NCI-H1092 (cell line): ENCODE measurements at regions not wholly inside any gene's neighbourhood (a gene's known extent, or its start where the extent isn't known, plus 50 kb on each side); places are given as distances from the start of the nearest gene placed in this dataset.
"Not testable (repeated sequence)": the region's sequence is repeated elsewhere in the genome, so short reads cannot be mapped to it uniquely, and the experiment has no call there.

Experiments
- DNase-seq: peaks from one replicate; lab custom pipeline; 2025; lab: John Stamatoyannopoulos, UW

DNA sequence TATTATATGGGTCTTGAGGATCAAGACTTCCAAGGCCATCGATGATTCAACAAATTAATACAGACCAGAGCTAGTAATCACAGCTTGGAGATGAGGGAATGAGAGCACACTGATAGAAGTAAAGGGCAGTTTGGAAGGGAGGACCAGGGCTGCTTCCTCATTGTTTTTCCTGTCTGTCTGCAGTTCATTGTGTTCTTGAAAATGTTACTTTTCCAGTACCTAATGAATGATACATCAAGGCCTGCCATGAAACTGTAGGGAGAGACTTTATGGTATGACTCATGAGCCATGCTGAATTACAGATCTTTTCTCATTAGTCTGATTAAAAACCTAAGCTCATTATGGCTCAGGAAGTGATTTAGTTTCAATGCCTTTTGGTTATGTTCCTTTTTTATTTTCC lies 855.6 kb downstream of the KCNA4 start:
- DNase-seq: no peak

DNA sequence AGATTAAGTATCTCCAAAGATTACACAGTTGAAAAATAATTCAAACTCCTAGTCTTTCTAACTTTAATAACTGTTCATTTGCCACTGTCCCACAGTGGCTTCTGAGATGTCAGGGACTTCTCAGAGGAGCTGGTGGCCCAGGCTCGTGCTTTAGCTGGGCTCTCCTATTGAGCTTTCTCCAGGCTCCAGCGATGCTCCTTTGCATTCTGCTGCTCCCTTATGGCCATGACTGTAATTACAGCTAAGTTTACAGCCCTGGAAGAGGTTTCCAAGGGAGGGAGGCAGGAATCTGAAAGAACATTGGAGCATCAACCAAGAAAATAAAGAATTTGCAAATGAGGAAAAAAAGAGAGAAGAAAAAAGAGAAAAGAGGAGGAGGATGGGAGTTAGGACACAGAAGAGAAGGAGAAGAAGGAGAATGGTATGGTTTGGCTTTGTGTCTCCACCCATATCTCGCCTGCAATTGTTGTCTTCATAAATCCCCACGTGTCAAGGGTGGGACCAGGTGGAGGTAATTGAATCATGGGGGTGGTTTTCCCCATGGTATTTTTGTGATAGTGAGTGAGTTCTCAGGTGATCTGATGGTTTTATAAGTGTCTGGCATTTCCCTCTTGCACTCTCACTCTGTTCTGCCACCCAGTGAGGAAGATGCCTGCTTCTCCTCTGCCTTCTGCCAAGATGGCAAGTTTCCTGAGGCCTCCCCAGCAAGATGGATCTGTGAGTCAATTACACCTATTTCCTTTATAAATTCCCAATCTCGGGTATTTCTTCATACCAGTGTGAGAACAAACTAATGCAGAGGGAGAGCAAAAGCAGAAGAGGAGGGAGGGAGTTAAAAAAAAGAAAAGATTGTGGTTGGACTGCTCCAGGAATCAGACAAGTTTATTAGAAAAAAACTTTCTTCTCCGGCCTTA lies 857.0 kb downstream of the KCNA4 start:
- peak; percentile 7 for DNase-seq

DNA sequence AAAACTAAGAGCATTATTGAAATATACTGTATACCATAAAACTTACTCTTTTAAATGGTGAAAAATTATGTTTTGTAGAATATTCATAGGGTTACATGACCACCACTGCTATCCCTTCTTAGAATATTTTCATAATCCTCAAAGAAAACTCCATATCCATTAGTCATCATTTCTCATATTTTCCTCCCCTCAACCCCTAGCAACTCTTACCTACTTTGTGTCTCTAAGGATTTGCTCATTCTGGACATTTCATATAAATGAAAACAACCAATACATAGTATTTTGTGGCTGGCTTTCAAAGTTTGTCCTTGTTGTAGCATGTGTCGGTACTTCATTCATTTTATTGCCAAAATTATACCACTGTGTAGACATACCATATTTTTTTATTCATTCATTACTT lies 863.8 kb downstream of the KCNA4 start:
- DNase-seq: no peak

DNA sequence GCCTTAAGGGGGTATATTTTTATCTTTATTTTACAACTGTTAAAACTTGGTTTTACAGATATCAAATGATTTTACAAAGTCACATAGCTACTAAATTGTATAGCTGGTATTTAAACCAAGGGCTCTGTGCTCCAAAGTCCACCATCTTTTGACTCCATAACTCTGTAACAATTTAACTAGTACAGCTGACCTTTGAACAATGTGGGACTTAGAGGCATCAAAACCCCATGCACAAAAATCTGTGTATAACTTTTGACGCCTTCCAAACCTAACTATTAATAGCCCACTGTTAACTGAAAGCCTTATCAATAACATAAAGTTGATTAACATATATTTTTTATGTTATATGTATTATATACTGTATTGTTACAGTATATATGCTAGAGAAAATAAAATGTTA lies 874.3 kb downstream of the KCNA4 start:
- not testable (repeated sequence) for DNase-seq

DNA sequence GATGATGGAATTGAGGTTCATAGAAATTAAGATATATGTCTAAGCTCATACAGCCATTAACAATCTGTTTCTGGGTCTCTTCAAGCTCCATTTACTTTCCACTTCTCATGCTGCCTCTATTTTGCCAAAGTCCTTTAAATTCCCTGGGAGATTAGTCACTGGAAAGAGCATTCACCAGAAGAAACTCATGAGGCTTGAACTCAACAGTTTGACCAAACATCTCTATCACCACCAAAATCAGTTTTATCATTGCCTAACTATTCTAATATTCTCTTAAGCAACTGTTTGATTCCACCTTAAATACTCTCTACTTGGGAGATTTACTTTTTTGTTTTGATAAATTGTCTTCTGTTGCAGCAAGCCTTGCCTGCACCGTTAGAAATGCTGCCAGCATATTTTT lies 881.3 kb downstream of the KCNA4 start:
- no peak for DNase-seq

DNA sequence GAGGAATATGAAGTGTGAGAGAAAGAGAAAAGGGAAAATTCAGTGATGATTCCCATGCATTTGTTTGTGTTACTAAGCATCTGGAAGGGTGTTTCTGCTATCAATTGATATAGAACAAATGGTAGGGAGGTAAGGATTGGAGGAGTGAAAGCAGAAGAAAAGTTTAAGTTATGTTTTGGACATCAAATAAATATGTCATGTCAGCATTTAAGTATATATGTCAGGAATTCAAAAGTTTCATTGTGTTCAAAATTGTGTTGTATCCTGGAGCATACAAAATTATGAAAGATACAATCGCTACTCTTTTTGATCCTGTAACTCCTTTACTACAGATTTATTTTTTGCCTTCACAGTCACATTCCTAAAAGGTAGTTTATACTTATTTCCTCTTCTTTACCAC lies 885.8 kb downstream of the KCNA4 start:
- no peak for DNase-seq

DNA sequence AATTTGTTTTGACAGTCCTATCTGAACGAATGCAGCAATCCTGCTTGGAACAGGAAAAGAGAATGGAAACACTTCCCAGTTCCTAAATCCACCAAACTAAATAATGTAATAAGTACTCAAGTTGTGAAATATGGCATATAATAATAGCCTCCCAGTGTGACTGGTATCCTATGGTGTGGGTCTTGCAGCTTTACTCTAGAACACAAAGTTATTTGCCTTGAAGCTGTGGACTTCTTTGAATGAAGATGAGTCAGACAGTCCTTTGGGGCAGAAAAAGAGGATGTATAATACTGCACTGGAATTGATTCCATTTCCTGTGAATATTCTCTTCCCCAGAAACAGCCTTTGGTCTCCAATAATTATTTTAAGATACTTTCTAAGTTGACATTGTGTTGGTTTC lies 887.0 kb downstream of the KCNA4 start:
- no peak for DNase-seq

DNA sequence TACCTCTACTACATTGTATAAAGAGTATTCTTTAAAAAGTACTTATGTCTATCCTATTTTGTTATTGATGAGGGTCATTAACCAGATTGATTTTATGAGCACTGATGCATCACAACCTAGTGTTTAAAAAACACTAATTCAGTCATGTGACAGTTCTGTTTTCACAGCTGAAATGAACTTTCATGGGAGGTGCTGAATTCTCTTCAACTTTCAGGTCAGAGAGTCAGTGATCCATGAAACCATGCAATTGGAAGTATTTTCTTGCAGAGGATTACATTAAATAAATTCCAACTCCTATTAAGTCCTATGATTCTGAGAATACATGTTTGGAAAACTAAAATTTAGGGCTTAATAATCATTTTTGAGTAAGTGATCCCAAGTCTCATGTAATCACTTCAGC lies 889.4 kb downstream of the KCNA4 start:
- no peak for DNase-seq

DNA sequence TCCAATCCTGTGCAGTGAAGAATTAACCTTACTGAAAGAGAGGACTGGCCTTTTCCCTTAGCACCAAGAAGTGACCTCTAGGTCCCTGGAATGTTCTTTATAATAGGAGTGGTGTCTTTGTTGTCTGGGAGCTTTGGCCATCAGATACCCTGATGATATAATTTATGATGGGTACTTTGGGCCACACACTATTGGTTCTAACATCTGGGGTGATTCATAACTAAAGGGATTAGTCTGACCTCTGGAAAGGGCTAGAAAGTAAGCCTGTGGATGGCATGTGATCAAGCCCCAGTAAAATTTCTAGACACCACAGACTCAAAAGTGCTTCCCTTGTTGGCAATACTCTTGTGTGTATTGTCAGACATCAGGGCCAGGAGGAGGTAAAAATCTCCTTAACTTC lies 891.2 kb downstream of the KCNA4 start:
- DNase-seq: no peak

DNA sequence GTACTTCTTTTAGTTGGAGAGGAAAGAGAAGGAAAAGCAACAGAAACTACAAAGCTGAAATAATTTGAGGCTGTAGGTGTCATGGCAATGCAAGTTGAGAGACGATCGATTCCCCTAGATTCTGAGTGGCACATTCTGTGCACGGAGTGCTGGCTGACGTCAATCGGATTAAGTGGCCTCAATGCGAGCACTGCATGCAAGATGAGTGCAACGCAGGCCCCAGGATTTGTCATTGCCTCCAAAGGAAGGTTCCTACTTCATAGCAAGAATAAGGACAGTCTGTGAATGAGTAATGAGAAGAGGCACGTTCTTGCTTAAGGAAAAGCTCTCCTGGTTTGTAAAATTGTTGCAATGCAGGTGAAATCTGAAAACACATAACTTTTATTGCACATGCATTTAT lies 892.4 kb downstream of the KCNA4 start:
- no peak for DNase-seq

DNA sequence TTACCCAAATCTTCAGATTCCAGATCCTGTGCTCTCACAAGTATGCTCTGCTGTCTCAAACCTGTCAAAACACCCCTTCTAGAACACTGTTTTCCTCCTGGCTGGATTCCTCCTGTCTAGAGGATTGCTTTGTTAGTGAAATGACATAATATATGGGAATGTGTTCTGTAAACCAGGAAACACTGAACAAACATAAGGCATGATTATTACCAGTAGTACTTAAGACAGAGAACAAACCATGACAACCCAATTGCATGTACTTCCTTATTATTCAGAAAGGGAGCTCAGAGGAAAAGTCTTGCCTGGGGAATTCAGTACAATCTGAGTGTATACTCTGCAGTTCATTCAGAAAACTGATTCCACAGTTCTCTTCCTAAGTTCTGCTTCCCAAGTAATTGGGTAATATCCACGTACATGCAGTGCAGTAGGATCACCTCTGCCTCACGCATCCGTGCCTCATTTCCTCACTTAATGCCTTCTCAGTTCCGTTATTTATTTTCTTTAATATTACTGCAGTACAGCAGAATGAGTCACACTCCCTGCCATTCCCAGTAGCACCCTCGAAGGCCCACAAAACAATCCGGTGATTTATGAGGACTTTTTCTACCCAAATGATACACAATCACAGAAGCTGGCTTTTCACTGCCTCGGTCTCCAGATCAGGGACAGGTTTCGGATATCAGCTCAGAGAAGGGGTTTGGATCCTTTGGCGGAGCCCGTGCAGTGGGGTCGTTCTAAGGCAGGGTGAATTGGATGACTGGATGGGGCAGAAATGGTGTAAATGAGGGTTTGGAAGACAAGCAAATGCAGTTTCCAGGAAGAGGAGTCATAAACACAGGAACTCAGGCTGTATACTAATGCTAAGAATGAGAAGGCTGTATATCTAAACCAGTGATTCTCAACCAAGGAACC lies 896.9 kb downstream of the KCNA4 start:
- no peak for DNase-seq

DNA sequence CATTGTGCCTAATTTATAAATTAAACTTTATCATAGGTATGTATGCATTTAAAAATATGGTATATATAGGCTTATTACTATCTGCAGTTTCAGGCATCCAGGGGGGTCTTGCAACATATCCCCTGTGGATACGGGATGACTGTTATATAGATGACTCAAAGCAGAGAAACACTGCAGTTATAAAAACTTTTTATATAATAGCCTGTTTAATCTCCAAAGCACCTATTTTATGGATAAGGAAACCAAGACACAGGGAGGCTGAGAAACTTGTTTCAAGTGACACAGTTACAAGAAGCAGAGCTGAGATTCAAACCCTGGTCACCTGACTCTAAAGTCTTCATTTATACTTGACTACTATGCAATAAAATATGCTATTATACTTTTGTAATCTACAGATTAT lies 897.7 kb downstream of the KCNA4 start:
- no peak for DNase-seq

DNA sequence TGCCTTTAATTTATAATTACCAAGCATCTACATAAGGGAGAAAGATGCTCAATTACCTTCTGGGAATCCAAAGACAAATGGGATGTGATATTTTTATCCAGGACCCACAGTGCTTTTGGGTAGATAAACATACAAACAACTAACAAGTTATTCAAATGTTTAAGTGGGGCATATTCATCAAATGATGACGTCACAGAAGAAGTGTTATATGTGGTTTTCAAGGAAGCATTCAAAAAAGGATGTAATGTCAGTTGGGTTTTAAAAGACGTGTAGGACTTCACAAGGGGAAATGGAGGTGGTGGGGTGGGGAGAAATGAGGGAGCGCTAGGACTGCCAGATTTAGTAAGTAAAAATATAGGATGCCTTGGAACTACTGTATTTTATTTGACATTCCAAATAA lies 915.9 kb downstream of the KCNA4 start:
- no peak for DNase-seq

DNA sequence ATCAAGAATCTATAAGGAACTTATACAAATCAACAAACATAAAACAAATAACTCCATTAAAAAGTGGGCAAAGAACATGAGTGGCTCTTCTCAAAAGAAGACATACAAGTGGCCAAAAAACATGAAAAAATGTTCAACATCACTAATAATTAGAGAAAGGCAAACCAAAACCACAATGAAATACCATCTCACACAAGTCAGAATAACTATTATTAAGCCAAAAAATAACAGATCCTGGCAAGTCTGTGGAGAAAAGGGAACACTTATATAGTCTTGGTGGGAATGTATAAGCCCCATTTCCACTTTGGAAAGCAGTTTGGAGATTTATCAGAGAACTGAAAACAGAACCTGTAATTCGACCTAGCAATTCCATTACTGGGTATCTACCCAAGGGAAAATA lies 921.0 kb downstream of the KCNA4 start:
- no peak for DNase-seq

DNA sequence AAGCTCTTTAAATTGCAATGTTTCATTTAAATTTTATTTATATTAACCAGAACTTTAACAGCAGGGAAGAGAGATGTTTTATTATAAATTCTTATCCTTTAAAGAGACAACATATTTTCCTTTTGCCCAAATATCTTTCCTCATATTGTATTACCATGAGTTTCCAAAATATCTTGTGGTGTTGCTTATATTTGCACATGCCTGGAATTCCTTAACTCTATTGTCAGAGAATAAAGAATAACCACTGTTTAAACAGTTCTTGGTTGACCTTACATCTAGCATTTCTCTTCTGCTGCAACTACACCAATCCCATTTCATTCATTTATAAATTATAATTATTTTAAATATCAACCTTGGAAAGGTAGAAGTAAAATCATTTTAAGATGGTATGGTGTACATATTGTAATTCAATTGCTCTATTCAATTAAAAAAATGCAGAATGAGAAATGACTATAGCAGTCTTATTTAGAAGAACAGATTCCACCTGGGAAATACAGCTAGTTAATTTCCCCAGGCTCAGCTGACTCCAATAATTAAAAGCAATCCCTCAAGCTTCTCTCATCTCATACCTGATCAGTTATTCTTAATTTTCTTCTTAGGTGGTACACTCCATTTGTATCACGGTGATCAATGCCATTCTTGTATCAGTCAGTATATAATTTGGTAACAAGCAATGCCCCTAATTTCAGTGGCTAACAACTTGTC lies 923.3 kb downstream of the KCNA4 start:
- DNase-seq: no peak

DNA sequence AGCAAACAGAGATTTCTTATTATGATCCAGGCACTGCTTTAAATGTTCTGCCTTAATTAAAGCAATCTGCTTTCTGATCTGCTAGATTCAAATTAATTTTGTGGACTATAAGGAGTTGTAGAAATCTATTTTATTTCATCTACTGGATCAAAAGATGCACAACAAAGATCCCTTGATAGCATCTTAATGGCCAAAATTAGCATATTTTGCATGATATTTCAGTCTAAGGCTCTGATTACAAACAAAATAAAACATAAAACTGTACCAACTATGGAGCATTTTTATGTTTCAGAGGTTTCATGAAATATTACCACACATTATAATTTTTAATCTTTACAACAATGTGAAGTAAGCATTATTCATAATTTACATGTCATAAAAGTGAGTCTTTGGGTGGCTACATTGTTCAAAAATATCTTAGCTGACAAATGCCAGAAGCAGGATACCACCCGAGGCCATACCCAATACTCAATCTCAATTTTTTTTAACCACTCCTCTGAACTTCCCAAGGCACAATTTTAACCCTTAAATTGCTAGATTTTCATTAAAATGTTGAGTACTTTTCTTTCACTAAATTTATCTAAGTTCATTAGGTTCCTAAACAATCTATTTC lies 929.5 kb downstream of the KCNA4 start:
- no peak for DNase-seq

DNA sequence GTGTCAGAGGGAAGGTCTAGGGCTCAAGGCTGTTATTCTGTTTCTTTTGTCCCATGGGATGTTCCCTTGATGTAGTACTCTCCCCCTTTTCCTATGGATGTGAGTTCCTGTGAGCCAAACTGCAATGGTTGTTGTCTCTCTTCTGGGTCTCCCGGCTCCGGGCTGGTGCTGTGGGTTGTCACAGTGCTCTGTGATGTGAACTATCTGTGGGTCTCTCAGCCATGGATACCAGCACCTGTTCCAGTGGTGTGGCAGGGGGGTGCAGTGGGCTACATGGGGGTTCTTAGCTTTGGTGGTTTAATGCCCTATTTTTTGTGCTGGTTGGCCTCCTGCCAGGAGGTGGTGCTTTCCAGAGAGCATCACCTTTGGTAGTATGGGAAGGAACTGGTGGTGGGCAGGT lies 941.1 kb downstream of the KCNA4 start:
- DNase-seq: no peak

DNA sequence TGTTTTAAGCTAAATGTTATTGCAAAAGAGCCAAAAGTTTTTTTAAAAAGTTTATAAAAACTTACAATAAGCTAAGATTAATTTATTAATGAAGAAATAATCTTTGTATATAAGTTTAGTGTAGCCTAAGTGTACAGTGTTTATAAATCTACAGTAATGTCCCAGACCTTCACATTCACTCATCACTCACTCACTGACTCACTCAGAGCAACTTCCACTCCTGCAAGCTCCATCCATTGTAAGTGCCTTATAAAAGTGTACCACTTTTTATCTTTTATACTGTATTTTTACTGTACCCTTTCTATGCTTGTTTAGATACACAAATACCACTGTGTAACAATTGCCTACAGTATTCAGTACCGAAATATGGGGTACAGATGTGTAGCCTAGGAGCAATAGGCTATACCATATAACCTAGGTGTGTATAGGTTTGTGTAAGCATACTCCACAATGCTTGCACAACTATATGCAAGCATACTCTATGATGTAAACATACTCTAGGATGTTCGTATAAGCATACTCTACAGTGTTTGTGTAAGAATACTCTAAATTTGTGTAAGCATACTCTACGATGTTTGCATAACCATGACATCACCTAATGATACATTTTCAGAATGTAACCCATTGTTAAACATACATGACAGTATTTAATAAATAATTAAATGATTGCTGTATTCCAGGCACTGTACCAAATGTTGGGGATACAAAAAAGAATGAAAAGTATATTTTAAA lies 953.0 kb downstream of the KCNA4 start:
- DNase-seq: no peak

DNA sequence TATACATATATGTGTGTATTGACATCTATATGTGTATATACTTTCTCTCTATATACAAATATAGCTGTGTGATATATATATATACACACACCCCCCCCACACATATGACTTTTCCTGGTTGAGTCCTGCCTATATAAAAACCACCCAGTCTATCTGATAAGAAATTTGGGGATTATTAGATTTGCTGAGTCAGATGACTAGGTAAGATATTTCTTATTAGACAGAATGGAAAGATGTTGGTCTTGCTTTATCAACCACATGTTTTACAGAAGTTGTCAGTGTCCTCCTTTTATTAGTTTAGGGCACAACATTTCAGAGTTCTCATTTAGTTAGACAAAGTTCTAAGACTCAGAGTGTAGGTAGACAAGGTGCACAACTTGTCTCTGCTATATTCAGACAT lies 953.3 kb downstream of the METTL15 start:
- no peak for DNase-seq

DNA sequence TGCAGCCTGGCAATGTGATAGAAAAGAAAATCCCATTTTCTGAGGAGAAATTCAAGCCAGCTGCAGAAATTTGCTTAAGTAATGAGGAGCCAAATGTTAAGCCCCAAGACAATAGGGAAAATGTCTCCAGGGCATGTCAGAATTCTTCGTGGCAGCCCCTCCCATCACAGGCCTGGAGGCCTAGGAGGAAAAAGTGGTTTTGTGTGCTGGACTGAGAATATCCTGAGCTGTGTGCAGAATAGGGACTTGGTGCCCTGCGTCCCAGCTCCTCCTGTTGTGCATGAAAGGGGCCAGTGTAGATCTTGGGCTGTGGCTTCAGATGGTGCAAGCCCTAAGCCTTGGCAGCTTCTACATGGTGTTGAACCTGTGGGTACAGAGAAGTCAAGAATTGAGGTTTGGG lies 948.3 kb downstream of the METTL15 start:
- not testable (repeated sequence) for DNase-seq

DNA sequence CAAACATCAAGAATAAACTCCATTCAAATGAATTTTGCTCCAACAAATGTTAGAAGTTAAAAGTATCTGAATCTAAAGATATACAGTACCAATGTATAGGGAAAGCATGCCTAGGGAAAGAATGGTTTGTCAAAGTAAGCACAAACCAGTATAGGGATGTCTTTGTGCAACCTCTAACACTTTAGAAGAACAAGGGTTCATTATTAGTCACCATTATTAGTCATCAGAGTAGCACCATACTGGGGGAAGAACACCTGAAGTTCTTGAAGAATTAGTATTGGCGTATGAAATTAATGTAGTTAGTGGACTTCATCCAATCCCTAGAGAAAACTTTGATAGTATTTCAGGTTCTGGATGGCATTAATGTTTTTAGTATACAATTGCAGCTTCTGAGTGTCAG lies 943.7 kb downstream of the METTL15 start:
- DNase-seq: no peak
